PC-3 (cell line): ENCODE measurements at regions not wholly inside any gene's neighbourhood (a gene's known extent, or its start where the extent isn't known, plus 50 kb on each side); places are given as distances from the start of the nearest gene placed in this dataset.

Source experiments
- ATAC-seq: fragments of 200-7000 bp; cut with Tn5 transposase; 2 replicates; pipeline ENCODE4 v1.9.1; 2020; ENCODE audit warnings: mild to moderate bottlenecking, moderate library complexity
- BruUV-seq: library from RNA; stranded (reverse); fragments of 400-500 nt; replicated peaks from 2 replicates; lab custom pipeline; 2021; lab: Mats Ljungman, UMichigan
- CTCF ChIA-PET: fragments of 300-600 bp; sonication (Branson Sonifier 250); formaldehyde crosslinking; loops from one replicate; lab custom pipeline; 2022; ENCODE audit warnings: antibody characterized with exemption; lab: Charles Lee
- POLR2A ChIA-PET: fragments of 300-600 bp; sonication (Branson Sonifier 250); formaldehyde crosslinking; loops from one replicate; lab custom pipeline; 2022; ENCODE audit warnings: antibody characterized with exemption; ENCODE audit not compliant: unreplicated experiment; lab: Charles Lee
- DNase-seq: peaks from one replicate; pipeline ENCODE4 v3.0.0-alpha.2; 2015
- H2AFZ ChIP-seq: fragments of 300-600 bp; sonication (generic); 2 replicates; pipeline ENCODE4 v1.6.0; 2016; ENCODE audit warnings: antibody characterized with exemption, low read length
- H3F3A ChIP-seq: fragments of 300-600 bp; sonication (generic); one replicate; pipeline ENCODE4 v1.6.0; 2017; ENCODE audit warnings: antibody characterized with exemption, low read length, control low read depth, mild to moderate bottlenecking; ENCODE audit not compliant: unreplicated experiment
- H3K27ac ChIP-seq: fragments of 300-600 bp; sonication (generic); 2 replicates; pipeline ENCODE4 v1.5.1; 2016; ENCODE audit warnings: mild to moderate bottlenecking, low read length
- H3K27me3 ChIP-seq: fragments of 300-600 bp; sonication (generic); 2 replicates; pipeline ENCODE4 v1.6.1; 2016; ENCODE audit warnings: low read length, mixed read lengths
- H3K36me3 ChIP-seq: fragments of 300-600 bp; sonication (generic); 2 replicates; pipeline ENCODE4 v1.6.1; 2016; ENCODE audit warnings: low read depth, mixed run types, low read length, mixed read lengths
- H3K4me1 ChIP-seq: fragments of 300-600 bp; sonication (generic); 2 replicates; pipeline ENCODE4 v1.5.1; 2016; ENCODE audit warnings: low read length; ENCODE audit not compliant: insufficient read depth
- H3K4me2 ChIP-seq: fragments of 300-600 bp; sonication (generic); 2 replicates; pipeline ENCODE4 v1.6.0; 2016; ENCODE audit warnings: low read length
- H3K4me3 ChIP-seq: fragments of 300-600 bp; sonication (generic); 2 replicates; pipeline ENCODE4 v1.5.1; 2016; ENCODE audit warnings: mild to moderate bottlenecking, low read length, mixed read lengths
- H3K79me2 ChIP-seq: fragments of 300-600 bp; sonication (generic); 2 replicates; pipeline ENCODE4 v1.6.1; 2017; ENCODE audit warnings: low read length, mixed read lengths
- H3K9ac ChIP-seq: fragments of 300-600 bp; sonication (generic); 2 replicates; pipeline ENCODE4 v1.6.0; 2016; ENCODE audit warnings: mild to moderate bottlenecking, low read length
- H3K9me2 ChIP-seq: fragments of 300-600 bp; sonication (generic); replicated peaks from 2 replicates; pipeline ENCODE4 v1.6.1; 2016; ENCODE audit warnings: mixed run types, low read length, mixed read lengths
- H3K9me3 ChIP-seq: fragments of 300-600 bp; sonication (generic); 2 replicates; pipeline ENCODE4 v1.6.1; 2016; ENCODE audit warnings: low read length, mixed read lengths
- H4K20me1 ChIP-seq: fragments of 300-600 bp; sonication (generic); 2 replicates; pipeline ENCODE4 v1.6.1; 2016; ENCODE audit warnings: low read length, mixed read lengths
- CTCF ChIP-seq: fragments of 300-600 bp; sonication (generic); conservative IDR thresholded peaks from 2 replicates; pipeline ENCODE4 v1.5.1; 2017; ENCODE audit warnings: antibody characterized with exemption, low read depth, mild to moderate bottlenecking, low read length
- EZH2 ChIP-seq: fragments of 300-600 bp; sonication (generic); IDR thresholded peaks from one replicate; pipeline ENCODE4 v1.6.1; 2017; ENCODE audit warnings: antibody characterized with exemption, mild to moderate bottlenecking, low read length; ENCODE audit not compliant: unreplicated experiment
- EZH2phosphoT487 ChIP-seq: fragments of 300-600 bp; sonication (generic); IDR thresholded peaks from 2 replicates; pipeline ENCODE4 v1.6.1; 2018; ENCODE audit warnings: mild to moderate bottlenecking, antibody characterized with exemption, low read length, borderline replicate concordance
- intact Hi-C: fragments of 100-400 bp; cut with micrococcal nuclease; formaldehyde crosslinking; loops from 2 replicates; pipeline ENCODE4 v1.9.0; 2023

- no peak for TF ChIP-seq CTCF
- no peak for TF ChIP-seq EZH2phosphoT487
- no peak for TF ChIP-seq EZH2
- CTCF ChIA-PET: no interaction called here
- POLR2A ChIA-PET: no interaction called here
- Histone ChIP-seq H3F3A (no peaks in the 10 kb centered on the region), H3K9me2 (no peaks in the 10 kb centered on the region), H3K4me1 (0 out of 2 replicates have a peak, but pooled peaks cover 7% of the 10 kb centered on the region), H3K27ac (no peak overlapping the region), H4K20me1 (no peaks in the 10 kb centered on the region), H3K4me3 (no peak overlapping the region), H2AFZ (no peak overlapping the region), H3K27me3 (no peaks in the 10 kb centered on the region), H3K36me3 (no peaks in the 10 kb centered on the region), H3K9ac (no peak overlapping the region), H3K4me2 (no peak overlapping the region), H3K79me2 (no peaks in the 10 kb centered on the region), H3K9me3 (no peaks in the 10 kb centered on the region)
- intact Hi-C loops: no loop called here
- no TSS peak for BruUV-seq
- ATAC-seq: no peak
- DNase-seq: no peak
Observed at GRCh38 chr16:86794216-86794864, 216.0 kb downstream of the FOXL1 start.

GRCh38 chr16:86797700-86798099, 219.4 kb downstream of the FOXL1 start:
- no peak overlapping the region for H3K9ac ChIP-seq
- no peaks in the 10 kb centered on the region for H3F3A ChIP-seq
- H3K4me3 ChIP-seq: no peak overlapping the region
- H3K27ac ChIP-seq: no peak overlapping the region
- no peak overlapping the region for H3K4me2 ChIP-seq
- POLR2A ChIA-PET: no interaction called here
- DNase-seq (no peak), ATAC-seq (no peak)
- intact Hi-C loops: no loop called here
- CTCF ChIA-PET: no interaction called here
- H4K20me1 ChIP-seq: no peaks in the 10 kb centered on the region
- H3K27me3 ChIP-seq: 0 out of 2 replicates have a peak, but pooled peaks cover 6% of the 10 kb centered on the region
- H3K9me3 ChIP-seq: no peaks in the 10 kb centered on the region
- TF ChIP-seq CTCF (no peak), EZH2phosphoT487 (no peak), EZH2 (no peak)
- BruUV-seq: no TSS peak
- 0 out of 2 replicates have a peak, but pooled peaks cover 7% of the 10 kb centered on the region for H3K4me1 ChIP-seq
- no peaks in the 10 kb centered on the region for H3K79me2 ChIP-seq
- no peak overlapping the region for H2AFZ ChIP-seq
- H3K36me3 ChIP-seq: no peaks in the 10 kb centered on the region
- H3K9me2 ChIP-seq: no peaks in the 10 kb centered on the region
